Endothelial cell of umbilical vein (primary cell): ENCODE measurements at regions not wholly inside any gene's neighbourhood (a gene's known extent, or its start where the extent isn't known, plus 50 kb on each side); places are given as distances from the start of the nearest gene placed in this dataset.

Source experiments
- BruUV-seq: library from RNA; stranded (reverse); fragments of 400-500 nt; replicated peaks from 2 replicates; lab custom pipeline; 2021; lab: Mats Ljungman, UMichigan
- CTCF ChIA-PET: fragments of 300-600, 350-600 bp; sonication (Branson Sonifier 250); formaldehyde crosslinking; loops from one replicate; lab custom pipeline; 2021; ENCODE audit warnings: antibody characterized with exemption, inconsistent platforms; lab: Charles Lee
- POLR2A ChIA-PET: fragments of 300-600, 350-600 bp; sonication (Branson Sonifier 250); formaldehyde crosslinking; loops from one replicate; lab custom pipeline; 2021; ENCODE audit warnings: antibody characterized with exemption, inconsistent platforms; lab: Charles Lee
- DNase-seq: peaks from one replicate; pipeline ENCODE4 v3.0.0-alpha.2; 2011; ENCODE audit warnings: low read depth, low spot score
- FAIRE-seq: peaks from 2 replicates; lab custom pipeline; 2011; peaks lifted over from hg19 to GRCh38; lab: Jason Lieb, UNC
- H2AFZ ChIP-seq: 2 replicates; pipeline ENCODE4 v1.6.0; 2012; ENCODE audit warnings: low read depth, low read length, control low read depth, inconsistent platforms
- H3K27ac ChIP-seq: 2 replicates; pipeline ENCODE4 v1.5.1; 2011; ENCODE audit warnings: low read depth, mild to moderate bottlenecking, control low read depth, low read length, moderate library complexity; ENCODE audit not compliant: insufficient read depth
- H3K27me3 ChIP-seq, 2 experiments: 2 replicates each; pipeline versions ENCODE4 v1.6.0 to v1.6.1; 2011; ENCODE audit warnings: low read length in 2 of 2, mixed read lengths in 1 of 2; ENCODE audit not compliant: control insufficient read depth in 2 of 2, insufficient read depth in 2 of 2
- H3K36me3 ChIP-seq, 2 experiments: 2 replicates in 1 of 2; 3 replicates in 1 of 2; pipeline ENCODE4 v1.5.1; 2011; ENCODE audit warnings: low read length in 2 of 2, mild to moderate bottlenecking in 1 of 2, moderate library complexity in 1 of 2; ENCODE audit not compliant: control insufficient read depth in 2 of 2, insufficient read depth in 2 of 2; ENCODE audit errors: extremely low read depth in 1 of 2
- H3K4me1 ChIP-seq: 3 replicates; pipeline ENCODE4 v1.5.1; 2011; ENCODE audit warnings: mild to moderate bottlenecking, low read length; ENCODE audit not compliant: control insufficient read depth, insufficient read depth; ENCODE audit errors: extremely low read depth
- H3K4me2 ChIP-seq: 2 replicates; pipeline ENCODE4 v1.6.1; 2011; ENCODE audit warnings: low read length, control low read depth, mixed read lengths; ENCODE audit not compliant: insufficient read depth
- H3K4me3 ChIP-seq, 3 experiments: fragments of 200-600 bp in 1 of 3; sonication (generic), shearing (Covaris generic) in 1 of 3; replicated peaks in 1 of 3; 2 replicates each; pipeline ENCODE4 v1.5.1; 2011 to 2016; ENCODE audit warnings: control low read depth in 3 of 3, low read length in 3 of 3, mild to moderate bottlenecking in 2 of 3, inconsistent platforms in 1 of 3, low read depth in 1 of 3, moderate library complexity in 1 of 3; ENCODE audit not compliant: insufficient read depth in 1 of 3
- H3K79me2 ChIP-seq: 2 replicates; pipeline ENCODE4 v1.6.0; 2012; ENCODE audit warnings: low read length, inconsistent platforms; ENCODE audit not compliant: control insufficient read depth, insufficient read depth
- H3K9ac ChIP-seq: replicated peaks from 2 replicates; pipeline ENCODE3; 2011; ENCODE audit warnings: low read length, control low read depth; ENCODE audit not compliant: insufficient read depth; ENCODE audit errors: extremely low read depth
- H3K9me1 ChIP-seq: replicated peaks from 3 replicates; pipeline ENCODE4 v1.6.0; 2011; ENCODE audit warnings: mild to moderate bottlenecking, low read length; ENCODE audit not compliant: control insufficient read depth, insufficient read depth; ENCODE audit errors: extremely low read depth
- H3K9me3 ChIP-seq: replicated peaks from 2 replicates; pipeline ENCODE4 v1.5.1; 2012; ENCODE audit warnings: low read length, inconsistent platforms; ENCODE audit not compliant: control insufficient read depth, insufficient read depth
- H4K20me1 ChIP-seq: replicated peaks from 2 replicates; pipeline ENCODE3; 2011; ENCODE audit warnings: mild to moderate bottlenecking, low read length; ENCODE audit not compliant: control insufficient read depth, insufficient read depth; ENCODE audit errors: extremely low read depth
- FOS ChIP-seq: IDR thresholded peaks from 2 replicates; pipeline ENCODE4 v1.6.1; 2011; ENCODE audit warnings: mild to moderate bottlenecking, low read length, moderate library complexity, borderline replicate concordance; ENCODE audit not compliant: insufficient read depth
- GATA2 ChIP-seq: IDR thresholded peaks from 2 replicates; pipeline ENCODE4 v1.7.0; 2011; ENCODE audit warnings: low read depth, mild to moderate bottlenecking, moderate library complexity, mixed read lengths, low read length; ENCODE audit not compliant: insufficient read length, insufficient read depth
- POLR2A ChIP-seq: IDR thresholded peaks from 2 replicates; pipeline ENCODE4 v1.6.1; 2012; ENCODE audit warnings: low read depth, mild to moderate bottlenecking, control low read depth, low read length
- POLR2AphosphoS5 ChIP-seq: IDR thresholded peaks from 2 replicates; pipeline ENCODE4 v1.6.1; 2012; ENCODE audit warnings: low read depth, mild to moderate bottlenecking, control low read depth, low read length, moderate library complexity; ENCODE audit not compliant: insufficient read depth
- dilution Hi-C: fragments of 300-500 bp; cut with MboI; formaldehyde crosslinking; loops from one replicate; pipeline ENCODE4 v1.15.0; 2019; ENCODE audit warnings: low sequenced_read_pairs; ENCODE audit not compliant: extremely low pct_ligation_motif_present
- intact Hi-C: fragments of 100-400 bp; cut with micrococcal nuclease; formaldehyde crosslinking; loops from one replicate; pipeline ENCODE4 v1.10.0; 2022
- TF ChIP-seq, protein P1 (sequence below), 2 donors: IDR thresholded peaks; 1 replicate in 1 of 2; 2 replicates in 1 of 2; pipeline ENCODE4 v1.5.1; 2011; ENCODE audit warnings: low read length in 2 of 2, mild to moderate bottlenecking in 2 of 2, moderate library complexity in 2 of 2, control low read depth in 1 of 2, inconsistent platforms in 1 of 2, low read depth in 1 of 2; ENCODE audit not compliant: insufficient read depth in 1 of 2; ENCODE audit errors: extremely low read depth in 1 of 2
- TF ChIP-seq, protein P2 (sequence below): IDR thresholded peaks from 2 replicates; pipeline ENCODE4 v1.6.1; 2011; ENCODE audit not compliant: insufficient read depth, insufficient read length

DNA sequence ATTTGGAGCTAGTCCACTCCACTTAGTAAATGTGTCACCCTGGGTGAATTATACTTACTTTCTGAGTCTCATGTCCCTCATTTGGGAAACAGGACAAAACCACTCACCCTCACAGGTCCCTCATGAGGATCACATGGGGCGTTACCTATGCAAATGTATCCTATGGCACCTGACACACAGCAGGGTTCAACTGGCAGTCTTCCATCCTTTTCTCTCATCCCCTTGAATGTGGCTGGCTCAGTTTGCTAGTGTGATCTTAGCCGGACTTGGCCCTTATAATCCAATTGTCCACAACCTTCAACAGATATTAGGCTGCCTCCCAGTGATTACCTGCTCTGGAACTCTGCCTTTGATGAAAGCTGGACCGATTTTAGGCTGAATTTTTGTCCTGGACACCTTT is 308.8 kb downstream of the MAP2K6 start:
- no peak overlapping the region for H3K9ac ChIP-seq
- H3K9me3 ChIP-seq, result no peaks in the 10 kb centered on the region
- DNase-seq, result no peak
- no peak overlapping the region for H2AFZ ChIP-seq
- no peak overlapping the region for H3K27ac ChIP-seq
- no peak for FAIRE-seq
- no peak overlapping the region for H3K4me3 ChIP-seq
- intact Hi-C loops (loop anchor here (5.0 kb wide), 2 partner anchors 419 to 444 kb away; partner anchors contain the start of gene KCNJ2), dilution Hi-C loops (no loop called here)
- H3K4me1 ChIP-seq, result no peaks in the 10 kb centered on the region
- no peak overlapping the region for H3K4me2 ChIP-seq
- ChIA-PET POLR2A (interaction anchor here (0.6 kb wide), 1 partner anchor 114 kb away, joined by 3 read pairs; no protein-coding TSS in a partner anchor), CTCF (interaction anchor here (1.0 to 1.9 kb wide), 11 partner anchors 9 to 445 kb away, joined by 3 to 20 read pairs (median 4); no protein-coding TSS in a partner anchor)
- H3K9me1 ChIP-seq, result no peaks in the 10 kb centered on the region
- no peaks in the 10 kb centered on the region for H3K27me3 ChIP-seq
- H4K20me1 ChIP-seq, result no peaks in the 10 kb centered on the region
- no peaks in the 10 kb centered on the region for H3K79me2 ChIP-seq
- no peak for TF ChIP-seq FOS
- TF ChIP-seq GATA2, result no peak
- TF ChIP-seq POLR2A, result no peak
- no peak for TF ChIP-seq POLR2AphosphoS5
- TF ChIP-seq, protein P1, sequence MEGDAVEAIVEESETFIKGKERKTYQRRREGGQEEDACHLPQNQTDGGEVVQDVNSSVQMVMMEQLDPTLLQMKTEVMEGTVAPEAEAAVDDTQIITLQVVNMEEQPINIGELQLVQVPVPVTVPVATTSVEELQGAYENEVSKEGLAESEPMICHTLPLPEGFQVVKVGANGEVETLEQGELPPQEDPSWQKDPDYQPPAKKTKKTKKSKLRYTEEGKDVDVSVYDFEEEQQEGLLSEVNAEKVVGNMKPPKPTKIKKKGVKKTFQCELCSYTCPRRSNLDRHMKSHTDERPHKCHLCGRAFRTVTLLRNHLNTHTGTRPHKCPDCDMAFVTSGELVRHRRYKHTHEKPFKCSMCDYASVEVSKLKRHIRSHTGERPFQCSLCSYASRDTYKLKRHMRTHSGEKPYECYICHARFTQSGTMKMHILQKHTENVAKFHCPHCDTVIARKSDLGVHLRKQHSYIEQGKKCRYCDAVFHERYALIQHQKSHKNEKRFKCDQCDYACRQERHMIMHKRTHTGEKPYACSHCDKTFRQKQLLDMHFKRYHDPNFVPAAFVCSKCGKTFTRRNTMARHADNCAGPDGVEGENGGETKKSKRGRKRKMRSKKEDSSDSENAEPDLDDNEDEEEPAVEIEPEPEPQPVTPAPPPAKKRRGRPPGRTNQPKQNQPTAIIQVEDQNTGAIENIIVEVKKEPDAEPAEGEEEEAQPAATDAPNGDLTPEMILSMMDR (IDR thresholded peaks at IDR 0.05; ENCODE audit: extremely low read depth in 1 of 2, insufficient read depth in 1 of 2, low read depth in 1 of 2, low read length in 2 of 2), result no peak
- TF ChIP-seq, protein P2, sequence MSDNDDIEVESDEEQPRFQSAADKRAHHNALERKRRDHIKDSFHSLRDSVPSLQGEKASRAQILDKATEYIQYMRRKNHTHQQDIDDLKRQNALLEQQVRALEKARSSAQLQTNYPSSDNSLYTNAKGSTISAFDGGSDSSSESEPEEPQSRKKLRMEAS, result no peak
- H3K36me3 ChIP-seq, result no peaks in the 10 kb centered on the region
- no TSS peak for BruUV-seq
